ENCODE measurements at regions not wholly inside any gene's neighbourhood (a gene's known extent, or its start where the extent isn't known, plus 50 kb on each side); places are given as distances from the start of the nearest gene placed in this dataset.
"Not testable (repeated sequence)": the region's sequence is repeated elsewhere in the genome, so short reads cannot be mapped to it uniquely, and the experiment has no call there.

DNA sequence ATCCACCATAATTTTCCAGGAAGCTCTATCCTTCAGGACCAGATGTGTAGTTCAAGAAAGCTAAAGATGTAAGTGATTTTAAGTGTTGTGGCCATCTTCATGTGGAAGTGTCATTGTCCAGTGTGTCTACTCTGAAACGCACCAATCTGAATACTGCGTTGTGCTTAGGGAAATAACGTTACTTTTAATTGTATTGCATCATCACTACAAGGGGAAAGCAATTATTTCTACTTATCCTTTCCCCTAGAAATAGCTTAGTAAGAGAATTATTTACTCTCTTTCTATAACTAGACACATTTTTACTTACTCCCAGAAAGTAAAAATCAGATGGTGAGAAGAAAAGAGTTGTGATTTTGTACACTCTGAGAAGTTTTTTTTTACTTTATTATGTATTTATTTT is 102.4 kb upstream of the DLGAP1 start:
- in situ Hi-C loops (cut with MboI; ENCODE audit: low sequenced_read_pairs), result no loop called here

GRCh38 chr18:4551001-4551360 is 95.9 kb upstream of the DLGAP1 start:
- in situ Hi-C loops (cut with MboI; ENCODE audit: low sequenced_read_pairs), result no loop called here

- in situ Hi-C loops (cut with MboI; ENCODE audit: low sequenced_read_pairs), result no loop called here
Measured at GRCh38 chr18:4549164-4549872, 94.2 kb upstream of the DLGAP1 start.

DNA sequence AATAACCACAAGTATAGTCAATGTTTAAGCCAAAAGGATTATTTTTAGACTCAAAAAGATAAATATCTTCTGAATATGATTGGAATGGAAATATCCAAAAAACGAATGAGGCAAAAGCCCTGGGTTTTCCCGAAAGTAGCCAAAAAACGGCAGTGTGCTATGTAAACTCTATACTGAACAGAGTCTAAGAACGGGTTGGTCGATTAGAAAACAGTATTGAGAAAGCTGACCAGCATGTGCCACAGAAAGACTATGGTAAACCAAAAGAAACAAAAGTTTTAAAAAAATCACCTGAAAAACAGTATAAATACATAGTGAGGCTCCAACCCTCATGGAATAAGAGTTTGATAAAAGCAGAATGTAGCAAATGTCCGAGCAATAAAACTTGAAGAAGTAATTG is 92.0 kb upstream of the DLGAP1 start:
- in situ Hi-C loops (cut with MboI; ENCODE audit: low sequenced_read_pairs), result no loop called here

- in situ Hi-C loops (cut with MboI; ENCODE audit: low sequenced_read_pairs), result no loop called here
Measured at GRCh38 chr18:4544142-4544541, 89.0 kb upstream of the DLGAP1 start.

DNA sequence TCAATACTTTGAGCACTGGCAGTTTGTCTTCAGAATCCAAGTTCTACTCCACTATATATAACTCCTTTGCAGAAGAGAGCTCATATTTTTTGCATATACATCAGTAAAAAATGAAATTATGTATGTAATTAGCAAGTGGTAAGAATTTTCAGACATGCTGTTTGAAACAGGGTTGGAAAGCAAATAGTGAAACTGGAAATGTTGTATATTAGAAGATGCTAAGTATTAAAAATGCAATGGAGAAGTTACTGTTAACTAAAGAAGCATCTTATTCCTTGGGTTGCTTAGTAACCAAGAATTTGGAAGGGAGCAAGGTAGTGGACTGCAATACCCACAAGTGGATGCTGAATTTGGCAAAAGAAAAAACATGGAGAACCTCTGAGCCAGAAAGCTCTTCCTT is 88.6 kb upstream of the DLGAP1 start:
- in situ Hi-C loops (cut with MboI; ENCODE audit: low sequenced_read_pairs), result no loop called here

- in situ Hi-C loops (cut with MboI; ENCODE audit: low sequenced_read_pairs), result no loop called here
Measured at GRCh38 chr18:4541588-4541987, 86.5 kb upstream of the DLGAP1 start.

GRCh38 chr18:4536447-4536846 is 81.3 kb upstream of the DLGAP1 start:
- in situ Hi-C loops (cut with MboI; ENCODE audit: low sequenced_read_pairs), result no loop called here

DNA sequence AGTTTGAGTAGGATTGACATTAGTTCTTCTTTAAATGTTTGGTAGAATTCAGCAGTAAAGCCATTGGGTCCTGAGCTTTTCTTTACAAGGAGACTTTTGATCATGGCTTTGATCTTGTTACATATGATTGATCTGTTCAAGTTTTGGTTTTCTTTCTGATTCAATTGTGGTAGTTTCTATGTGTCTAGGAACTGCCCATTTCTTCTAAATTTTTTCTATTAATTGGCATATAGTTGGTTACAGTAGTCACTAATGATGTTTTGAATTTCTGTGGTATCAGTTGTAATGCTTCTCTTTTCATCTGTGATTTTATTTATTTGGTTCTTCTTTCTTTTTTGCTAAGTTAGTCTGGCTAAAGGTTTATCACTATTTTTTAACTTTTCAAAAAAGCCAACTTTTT is 73.3 kb upstream of the DLGAP1 start:
- in situ Hi-C loops (cut with MboI; ENCODE audit: low sequenced_read_pairs), result no loop called here

DNA sequence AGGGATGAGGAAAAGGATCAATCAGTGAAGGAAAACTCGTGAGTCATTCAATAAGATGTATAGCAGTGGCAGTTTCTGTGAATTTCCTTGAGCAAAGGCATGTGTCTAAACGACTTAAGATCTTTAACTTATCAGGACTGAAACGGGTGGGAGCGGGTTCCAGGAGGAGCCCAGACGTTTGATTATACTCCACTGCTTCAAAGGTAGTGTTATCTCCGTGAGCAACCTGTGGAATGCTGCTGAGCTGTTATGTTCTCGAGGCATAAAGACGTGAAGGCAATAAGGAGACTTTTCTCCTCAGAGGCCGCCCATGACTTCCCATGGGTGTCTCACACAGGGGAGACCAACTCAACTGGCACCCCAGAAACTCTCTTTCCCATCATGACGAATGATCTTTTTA is 72.7 kb upstream of the DLGAP1 start:
- in situ Hi-C loops (cut with MboI; ENCODE audit: low sequenced_read_pairs), result not testable (repeated sequence)

GRCh38 chr18:4524096-4524495 is 69.0 kb upstream of the DLGAP1 start:
- in situ Hi-C loops (cut with MboI; ENCODE audit: low sequenced_read_pairs), result no loop called here

- in situ Hi-C loops (cut with MboI; ENCODE audit: low sequenced_read_pairs), result no loop called here
Measured at GRCh38 chr18:4511166-4511565, 56.1 kb upstream of the DLGAP1 start.

- in situ Hi-C loops (cut with MboI; ENCODE audit: low sequenced_read_pairs), result no loop called here
Measured at GRCh38 chr18:4510711-4511110, 55.6 kb upstream of the DLGAP1 start.

GRCh38 chr18:4510160-4510559 is 55.1 kb upstream of the DLGAP1 start:
- in situ Hi-C loops (cut with MboI; ENCODE audit: low sequenced_read_pairs), result no loop called here
